ENCODE measurements at regions not wholly inside any gene's neighbourhood (a gene's known extent, or its start where the extent isn't known, plus 50 kb on each side); places are given as distances from the start of the nearest gene placed in this dataset.

DNA sequence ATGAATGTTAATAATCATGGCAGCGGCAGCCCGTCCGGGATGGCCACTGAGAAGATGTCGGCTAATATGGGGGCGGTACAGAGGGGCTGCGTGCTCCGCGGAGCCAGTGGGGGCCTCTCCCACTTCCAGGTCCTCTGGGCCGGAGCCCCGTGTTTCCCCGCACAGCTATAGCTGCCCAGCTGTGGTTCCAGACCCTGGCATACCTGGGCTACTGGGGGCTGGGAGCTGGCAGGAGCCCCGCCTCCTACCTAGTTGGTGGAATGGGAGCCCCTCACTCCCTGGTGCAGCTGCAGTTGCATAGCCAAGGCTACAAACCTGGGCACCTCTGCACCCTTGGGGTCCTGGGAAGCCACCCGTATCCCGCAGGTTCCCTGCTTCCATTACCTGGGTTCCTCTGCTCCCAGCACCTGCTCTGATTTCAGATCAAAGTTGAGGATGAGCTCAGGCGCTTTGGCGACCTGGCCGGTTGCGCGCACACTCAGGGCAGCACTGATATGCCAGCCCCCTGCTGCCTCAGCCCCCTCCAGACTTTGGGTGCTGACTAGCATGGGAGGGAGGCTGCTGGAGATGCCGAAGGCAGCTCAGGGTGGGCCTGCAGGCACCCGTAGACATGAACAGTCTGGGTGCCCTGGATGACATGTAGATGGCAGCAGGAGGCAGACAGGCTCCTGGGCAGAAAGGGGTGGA, 236.5 kb upstream of the SEMA3D start:
- DNase-seq (ENCODE audit: low read depth in 2 of 2), result no peak
- TF ChIP-seq, protein P1, sequence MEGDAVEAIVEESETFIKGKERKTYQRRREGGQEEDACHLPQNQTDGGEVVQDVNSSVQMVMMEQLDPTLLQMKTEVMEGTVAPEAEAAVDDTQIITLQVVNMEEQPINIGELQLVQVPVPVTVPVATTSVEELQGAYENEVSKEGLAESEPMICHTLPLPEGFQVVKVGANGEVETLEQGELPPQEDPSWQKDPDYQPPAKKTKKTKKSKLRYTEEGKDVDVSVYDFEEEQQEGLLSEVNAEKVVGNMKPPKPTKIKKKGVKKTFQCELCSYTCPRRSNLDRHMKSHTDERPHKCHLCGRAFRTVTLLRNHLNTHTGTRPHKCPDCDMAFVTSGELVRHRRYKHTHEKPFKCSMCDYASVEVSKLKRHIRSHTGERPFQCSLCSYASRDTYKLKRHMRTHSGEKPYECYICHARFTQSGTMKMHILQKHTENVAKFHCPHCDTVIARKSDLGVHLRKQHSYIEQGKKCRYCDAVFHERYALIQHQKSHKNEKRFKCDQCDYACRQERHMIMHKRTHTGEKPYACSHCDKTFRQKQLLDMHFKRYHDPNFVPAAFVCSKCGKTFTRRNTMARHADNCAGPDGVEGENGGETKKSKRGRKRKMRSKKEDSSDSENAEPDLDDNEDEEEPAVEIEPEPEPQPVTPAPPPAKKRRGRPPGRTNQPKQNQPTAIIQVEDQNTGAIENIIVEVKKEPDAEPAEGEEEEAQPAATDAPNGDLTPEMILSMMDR (IDR thresholded peaks at IDR 0.05; ENCODE audit: low read depth, low read length), result no peak

GRCh38 chr7:85415743-85416142, 228.9 kb upstream of the SEMA3D start:
- TF ChIP-seq, protein P1 (IDR thresholded peaks at IDR 0.05; ENCODE audit: low read depth, low read length), result no peak
- no peak for DNase-seq (ENCODE audit: low read depth in 2 of 2)

More for the DNA sequence above, 236.5 kb upstream of the SEMA3D start:
- H3K4me3 ChIP-seq (replicated peaks in 1 of 2; ENCODE audit: low read depth in 2 of 2, low read length in 2 of 2), result no peak overlapping the region

DNA sequence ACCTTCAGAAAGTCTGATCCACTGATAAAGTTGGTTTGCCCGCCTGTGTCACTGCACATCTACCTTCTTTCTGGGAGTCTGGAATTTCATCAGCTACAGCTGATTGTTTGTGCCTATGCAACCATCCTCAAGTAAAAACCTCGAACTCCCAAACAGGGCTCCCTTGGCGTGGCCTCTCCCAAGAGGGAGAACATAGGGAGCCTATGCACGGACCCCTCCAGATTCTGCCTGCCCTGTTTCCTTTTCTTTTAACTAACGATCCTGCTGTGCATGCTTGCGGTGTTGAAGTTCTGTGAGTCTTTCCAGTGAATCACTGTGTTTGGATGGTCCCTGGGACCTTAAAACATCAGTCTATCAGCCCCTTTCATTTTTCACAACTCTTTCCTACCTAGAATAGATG, 226.9 kb upstream of the SEMA3D start:
- TF ChIP-seq, protein P1 (IDR thresholded peaks at IDR 0.05; ENCODE audit: low read depth, low read length), result no peak
- no peak for DNase-seq (ENCODE audit: low read depth in 2 of 2)
- H3K4me3 ChIP-seq (replicated peaks in 1 of 2; ENCODE audit: low read depth in 2 of 2, low read length in 2 of 2), result no peak overlapping the region

More at GRCh38 chr7:85415743-85416142, 228.9 kb upstream of the SEMA3D start:
- no peak overlapping the region for H3K4me3 ChIP-seq (replicated peaks in 1 of 2; ENCODE audit: low read depth in 2 of 2, low read length in 2 of 2)

- DNase-seq (ENCODE audit: low read depth in 2 of 2), result no peak
- no peak overlapping the region for H3K4me3 ChIP-seq (replicated peaks in 1 of 2; ENCODE audit: low read depth in 2 of 2, low read length in 2 of 2)
- TF ChIP-seq, protein P1 (IDR thresholded peaks at IDR 0.05; ENCODE audit: low read depth, low read length), result no peak
These were observed 226.1 kb upstream of the SEMA3D start for GRCh38 chr7:85412912-85413311.

GRCh38 chr7:85407391-85407790, 220.5 kb upstream of the SEMA3D start:
- no peak for DNase-seq (ENCODE audit: low read depth in 2 of 2)
- no peak overlapping the region for H3K4me3 ChIP-seq (replicated peaks in 1 of 2; ENCODE audit: low read depth in 2 of 2, low read length in 2 of 2)
- TF ChIP-seq, protein P1 (IDR thresholded peaks at IDR 0.05; ENCODE audit: low read depth, low read length), result no peak

GRCh38 chr7:85405016-85405902, 218.4 kb upstream of the SEMA3D start:
- TF ChIP-seq, protein P1 (IDR thresholded peaks at IDR 0.05; ENCODE audit: low read depth, low read length), result no peak
- no peak overlapping the region for H3K4me3 ChIP-seq (replicated peaks in 1 of 2; ENCODE audit: low read depth in 2 of 2, low read length in 2 of 2)
- DNase-seq (ENCODE audit: low read depth in 2 of 2), result peak; percentile 3

Measured in cardiac fibroblast (primary cell).